Large intestine (tissue), 3 donors: ENCODE measurements at regions not wholly inside any gene's neighbourhood (a gene's known extent, or its start where the extent isn't known, plus 50 kb on each side); places are given as distances from the start of the nearest gene placed in this dataset.

Experiments used
- DNase-seq, 2 donors: peaks; one replicate each; pipeline versions ENCODE4 v3.0.0 to v3.0.0-alpha.2; 2013
- H3K27ac ChIP-seq: one replicate; pipeline ENCODE4 v1.5.1; 2013; ENCODE audit warnings: low read length
- H3K27me3 ChIP-seq: 2 replicates; pipeline ENCODE4 v1.6.1; 2013; ENCODE audit warnings: low read length; ENCODE audit not compliant: control insufficient read depth, insufficient read depth
- H3K36me3 ChIP-seq: 2 replicates; pipeline ENCODE4 v1.6.1; 2013; ENCODE audit warnings: low read length; ENCODE audit not compliant: control insufficient read depth, insufficient read depth
- H3K4me1 ChIP-seq: one replicate; pipeline ENCODE4 v1.6.1; 2013; ENCODE audit warnings: low read length; ENCODE audit not compliant: control insufficient read depth, insufficient read depth
- H3K4me3 ChIP-seq: one replicate; pipeline ENCODE4 v1.5.1; 2013; ENCODE audit warnings: low read length
- H3K9me3 ChIP-seq: one replicate; pipeline ENCODE4 v1.6.1; 2013; ENCODE audit warnings: mild to moderate bottlenecking, low read depth, low read length, moderate library complexity; ENCODE audit not compliant: control insufficient read depth
- WGBS: methylation state at CpG from one replicate; pipeline ENCODE4 v1.1.5; 2013; ENCODE audit warnings: low lambda C conversion rate; ENCODE audit not compliant: insufficient coverage; 5-methylcytosine and 5-hydroxymethylcytosine counted together

DNA sequence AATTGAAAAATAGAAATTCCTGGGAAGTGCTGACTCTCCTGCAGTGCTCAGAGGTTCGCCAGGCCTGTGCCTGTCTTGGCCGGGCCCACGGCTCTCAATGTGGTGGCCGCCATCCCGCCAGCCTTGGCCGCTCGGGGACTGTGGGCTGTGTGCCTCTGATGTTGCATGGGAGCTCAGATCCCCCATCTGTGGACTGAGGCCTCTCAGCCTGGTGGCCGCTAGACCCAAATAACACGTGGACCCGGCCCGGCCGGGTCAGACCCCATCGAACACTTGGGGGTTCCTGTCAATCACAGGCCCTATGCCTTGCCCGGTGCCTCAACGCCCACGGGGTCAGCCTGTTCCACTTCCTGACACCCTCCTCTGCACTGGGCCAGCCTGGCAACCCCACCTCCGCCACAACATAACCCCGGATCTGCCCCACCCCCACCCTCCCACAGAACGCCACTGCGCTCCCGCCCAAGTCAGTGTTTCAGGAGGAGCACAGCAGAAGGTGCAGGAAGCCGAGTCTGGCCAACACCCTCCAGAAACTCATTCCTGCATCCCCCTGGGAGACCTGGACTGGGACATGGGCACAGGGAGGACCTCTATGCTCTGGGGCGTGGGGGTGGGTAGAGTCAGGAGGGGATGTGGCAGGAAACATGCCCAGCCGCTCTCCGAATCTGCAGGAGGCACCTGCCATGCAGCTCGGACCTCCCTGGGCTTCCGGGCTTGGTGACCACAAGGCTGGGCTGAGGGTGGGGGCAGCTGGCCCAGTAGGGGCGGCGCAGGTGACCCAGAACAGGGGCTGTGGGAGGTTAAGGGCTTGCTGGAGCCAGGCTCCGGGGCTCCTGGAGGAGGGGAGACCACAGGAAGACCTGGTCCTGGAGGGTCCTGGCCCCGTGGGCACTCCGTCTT lies 98.7 kb upstream of the BHLHE23 start:
- H3K27me3 ChIP-seq = peaks cover 25% of the 10 kb centered on the region
- no peaks in the 10 kb centered on the region for H3K36me3 ChIP-seq
- H3K9me3 ChIP-seq = peaks cover 11% of the 10 kb centered on the region
- no CpG with 5 or more reads among the region's 32 CpGs for WGBS
- peaks cover 2% of the 10 kb centered on the region for H3K4me1 ChIP-seq
- no peak for DNase-seq
- no peak overlapping the region for H3K27ac ChIP-seq
- H3K4me3 ChIP-seq = no peak overlapping the region

DNA sequence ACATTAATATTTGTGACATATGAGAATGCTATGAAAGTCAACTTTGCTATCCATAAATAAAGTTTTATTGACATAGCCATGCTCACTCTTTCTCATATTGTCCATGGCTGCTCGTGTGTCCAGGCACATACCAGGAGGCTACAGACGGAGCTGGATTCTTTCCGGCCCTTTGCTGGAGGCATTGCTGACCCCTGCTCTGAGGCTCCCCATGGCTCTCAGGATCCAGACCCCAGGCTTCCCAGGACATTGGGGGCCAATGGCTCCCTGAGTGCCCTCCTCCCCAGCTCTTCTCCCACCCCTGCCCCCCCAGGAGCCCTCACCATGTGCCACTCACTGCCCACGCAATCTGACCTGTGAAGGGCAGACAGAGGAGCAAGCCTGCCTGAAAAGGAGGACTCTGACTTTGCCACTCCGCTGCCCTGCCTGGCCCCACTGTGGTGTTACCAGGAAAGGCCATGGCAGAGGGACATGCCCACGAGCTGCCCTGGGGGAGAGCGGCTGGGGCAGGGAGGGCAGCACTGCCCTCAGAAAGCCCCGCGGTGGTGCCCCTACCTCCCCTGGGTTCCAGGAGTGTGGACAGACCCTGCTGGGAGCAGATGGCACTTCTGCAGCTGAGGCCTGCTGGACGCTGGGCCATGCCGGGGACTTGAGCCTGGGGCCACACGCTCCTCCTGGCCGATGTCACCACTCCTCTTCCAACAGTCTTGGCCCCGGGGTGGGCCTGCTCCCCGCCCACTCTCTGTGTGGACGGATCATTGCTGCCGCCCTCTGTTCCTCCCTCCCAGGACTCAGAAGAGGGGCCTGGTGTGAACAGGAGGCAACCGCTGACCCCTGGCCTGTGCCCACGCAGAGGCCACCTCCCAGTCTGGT lies 97.8 kb upstream of the BHLHE23 start:
- Histone ChIP-seq H3K36me3 (no peaks in the 10 kb centered on the region), H3K4me3 (no peak overlapping the region), H3K9me3 (peaks cover 11% of the 10 kb centered on the region), H3K27me3 (peaks cover 31% of the 10 kb centered on the region), H3K4me1 (peaks cover 2% of the 10 kb centered on the region), H3K27ac (no peak overlapping the region)
- no peak for DNase-seq
- WGBS = no CpG with 5 or more reads among the region's 19 CpGs

DNA sequence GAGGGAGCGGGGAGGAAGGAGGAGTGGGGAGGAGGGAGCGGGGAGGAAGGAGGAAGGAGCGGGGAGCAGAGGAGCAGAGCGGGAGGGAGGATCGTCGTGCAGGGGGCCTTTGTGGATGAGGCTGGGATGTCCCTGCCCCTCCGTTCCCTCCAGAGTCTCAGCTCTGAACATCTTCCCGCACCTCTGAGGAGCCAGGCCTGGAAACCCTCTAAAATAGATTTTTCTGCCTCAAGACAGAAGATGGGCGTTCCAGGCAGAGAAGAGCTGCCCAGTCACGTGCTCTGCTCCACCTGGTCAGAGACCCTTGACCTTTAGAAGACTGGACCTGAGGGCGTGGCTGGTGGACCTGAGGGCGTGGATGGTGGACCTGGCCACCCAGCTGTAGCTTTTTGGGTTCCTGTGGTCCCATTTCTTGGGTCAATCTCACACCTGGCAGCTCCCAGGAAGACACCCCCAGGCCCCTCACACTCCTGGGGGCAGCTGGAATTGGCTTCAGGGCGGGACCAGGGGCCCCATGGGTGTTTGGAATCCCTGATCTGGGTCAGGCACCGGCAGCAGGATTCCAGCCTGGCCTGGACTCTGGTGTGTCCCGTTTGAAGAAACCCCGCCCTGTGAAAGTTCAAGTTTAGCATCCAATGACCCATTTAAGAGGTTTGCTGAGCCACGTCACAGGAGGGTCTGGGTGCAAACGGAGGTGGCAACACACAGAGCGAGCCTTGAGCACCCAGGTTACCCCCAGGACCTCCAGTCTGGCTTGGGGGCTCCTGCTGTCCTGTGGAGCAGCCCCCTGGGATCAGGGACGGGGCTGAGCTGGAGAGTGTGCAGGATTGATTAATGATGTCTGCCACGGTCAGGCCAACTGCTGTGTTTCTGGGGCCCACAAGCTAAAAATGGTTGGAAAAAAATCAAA lies 96.9 kb upstream of the BHLHE23 start:
- peaks cover 2% of the 10 kb centered on the region for H3K4me1 ChIP-seq
- peak in 1 of 2 donors; percentile 6 for DNase-seq
- peaks cover 11% of the 10 kb centered on the region for H3K9me3 ChIP-seq
- peaks cover 37% of the 10 kb centered on the region for H3K27me3 ChIP-seq
- H3K27ac ChIP-seq = no peak overlapping the region
- H3K36me3 ChIP-seq = no peaks in the 10 kb centered on the region
- H3K4me3 ChIP-seq = no peak overlapping the region
- WGBS = no CpG with 5 or more reads among the region's 21 CpGs

DNA sequence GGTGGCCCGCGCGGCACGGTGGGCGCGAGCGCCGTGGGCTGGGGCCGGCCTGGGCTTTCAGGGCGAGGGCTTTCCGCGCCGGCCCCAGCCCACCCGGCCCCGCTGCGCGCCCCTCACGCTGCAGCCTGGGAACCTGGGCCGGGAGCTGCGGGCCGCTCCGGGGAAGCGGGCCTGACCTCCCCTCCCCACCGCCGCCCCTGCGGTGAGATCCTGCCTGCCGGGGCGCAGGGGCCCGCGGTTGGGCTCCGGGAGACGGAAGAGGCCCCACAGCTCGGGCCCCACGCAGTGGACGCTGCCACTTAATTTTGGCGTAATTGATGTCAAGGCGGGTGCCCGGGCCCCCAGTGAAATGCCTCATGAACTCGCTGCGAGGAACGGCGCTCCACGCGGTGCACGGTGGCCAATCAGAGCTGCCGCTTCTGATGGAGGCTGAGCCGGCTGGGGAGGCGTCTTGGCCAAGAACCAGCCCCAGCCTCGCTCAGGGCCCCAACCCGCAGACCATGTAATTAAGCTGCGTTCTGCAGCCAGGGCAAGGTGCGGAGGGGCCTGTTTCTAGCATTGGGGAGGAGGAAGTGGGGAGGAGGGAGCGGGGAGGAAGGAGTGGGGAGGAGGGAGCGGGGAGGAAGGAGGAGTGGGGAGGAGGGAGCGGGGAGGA lies 96.1 kb upstream of the BHLHE23 start:
- DNase-seq = peak in 1 of 2 donors; percentile 29
- Histone ChIP-seq H3K4me1 (peaks cover 2% of the 10 kb centered on the region), H3K27ac (no peak overlapping the region), H3K4me3 (no peak overlapping the region), H3K36me3 (no peaks in the 10 kb centered on the region), H3K9me3 (peaks cover 11% of the 10 kb centered on the region), H3K27me3 (peaks cover 37% of the 10 kb centered on the region)
- no CpG with 5 or more reads among the region's 55 CpGs for WGBS

- H3K27ac ChIP-seq = no peak overlapping the region
- peak overlapping the region; percentile 30 for H3K4me3 ChIP-seq
- H3K27me3 ChIP-seq = peaks cover 37% of the 10 kb centered on the region
Measured at GRCh38 chr20:63101781-63102720, 95.3 kb upstream of the BHLHE23 start.

DNA sequence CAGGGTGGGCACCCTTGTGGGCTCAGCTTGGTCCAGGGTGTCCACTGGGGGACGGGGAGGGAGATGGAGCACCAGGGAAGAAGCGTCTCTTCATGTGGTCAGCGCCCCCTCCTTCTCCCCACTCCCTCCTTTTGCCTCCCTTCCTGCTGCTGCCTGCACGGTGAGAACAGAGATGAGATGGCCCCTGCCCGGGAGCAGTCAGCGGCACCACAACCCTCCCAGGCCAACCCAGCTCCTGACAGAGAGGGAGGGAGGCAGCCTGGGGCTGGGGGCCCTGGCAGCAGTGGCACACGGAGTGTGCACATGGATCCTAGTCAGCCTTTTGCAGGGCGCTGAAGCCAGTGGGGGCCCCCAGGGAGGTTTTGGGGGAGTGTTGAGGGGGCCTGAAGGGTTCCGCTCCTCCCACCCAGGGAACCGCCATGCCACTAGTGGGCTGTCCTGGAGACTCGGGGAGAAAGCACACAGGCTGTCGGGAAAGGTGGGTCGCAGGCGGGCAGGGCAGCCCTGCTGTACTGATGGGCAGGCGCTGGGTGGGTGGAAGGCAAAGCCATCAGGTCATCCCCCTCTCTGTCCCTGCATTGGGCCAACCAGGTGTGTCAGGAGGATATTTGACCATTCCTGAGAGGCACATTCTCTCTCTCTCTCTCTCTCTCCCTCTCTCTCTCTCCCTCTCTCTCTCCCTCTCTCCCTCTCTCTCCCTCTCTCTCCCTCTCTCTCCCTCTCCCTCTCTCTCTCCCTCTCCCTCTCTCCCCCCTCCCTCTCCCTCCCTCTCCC lies 94.3 kb upstream of the BHLHE23 start:
- Histone ChIP-seq H3K27me3 (peaks cover 37% of the 10 kb centered on the region), H3K4me1 (peaks cover 2% of the 10 kb centered on the region), H3K27ac (no peak overlapping the region), H3K9me3 (peaks cover 5% of the 10 kb centered on the region), H3K4me3 (no peak overlapping the region), H3K36me3 (no peaks in the 10 kb centered on the region)
- DNase-seq = no peak
- no CpG with 5 or more reads among the region's 15 CpGs for WGBS

More at GRCh38 chr20:63101781-63102720, 95.3 kb upstream of the BHLHE23 start:
- Histone ChIP-seq H3K9me3 (peaks cover 11% of the 10 kb centered on the region), H3K36me3 (no peaks in the 10 kb centered on the region), H3K4me1 (peaks cover 2% of the 10 kb centered on the region)
- WGBS = no CpG with 5 or more reads among the region's 100 CpGs
- peak; percentile 22 to 54 for DNase-seq

GRCh38 chr20:63100174-63100925 lies 93.6 kb upstream of the BHLHE23 start:
- no peak for DNase-seq
- peaks cover 37% of the 10 kb centered on the region for H3K27me3 ChIP-seq
- 40% methylated on average over 1 of the region's 14 CpGs for WGBS

GRCh38 chr20:63099456-63100173 lies 92.9 kb upstream of the BHLHE23 start:
- no peak for DNase-seq
- peaks cover 4% of the 10 kb centered on the region for H3K9me3 ChIP-seq
- peaks cover 2% of the 10 kb centered on the region for H3K4me1 ChIP-seq
- peaks cover 42% of the 10 kb centered on the region for H3K27me3 ChIP-seq
- H3K36me3 ChIP-seq = no peaks in the 10 kb centered on the region
- 60% methylated on average over 1 of the region's 22 CpGs for WGBS
- no peak overlapping the region for H3K27ac ChIP-seq
- no peak overlapping the region for H3K4me3 ChIP-seq

More at GRCh38 chr20:63100174-63100925, 93.6 kb upstream of the BHLHE23 start:
- Histone ChIP-seq H3K9me3 (peaks cover 4% of the 10 kb centered on the region), H3K4me1 (peaks cover 2% of the 10 kb centered on the region), H3K27ac (no peak overlapping the region), H3K4me3 (no peak overlapping the region), H3K36me3 (no peaks in the 10 kb centered on the region)
